ENCODE measurements at regions not wholly inside any gene's neighbourhood (a gene's known extent, or its start where the extent isn't known, plus 50 kb on each side); places are given as distances from the start of the nearest gene placed in this dataset.

DNA sequence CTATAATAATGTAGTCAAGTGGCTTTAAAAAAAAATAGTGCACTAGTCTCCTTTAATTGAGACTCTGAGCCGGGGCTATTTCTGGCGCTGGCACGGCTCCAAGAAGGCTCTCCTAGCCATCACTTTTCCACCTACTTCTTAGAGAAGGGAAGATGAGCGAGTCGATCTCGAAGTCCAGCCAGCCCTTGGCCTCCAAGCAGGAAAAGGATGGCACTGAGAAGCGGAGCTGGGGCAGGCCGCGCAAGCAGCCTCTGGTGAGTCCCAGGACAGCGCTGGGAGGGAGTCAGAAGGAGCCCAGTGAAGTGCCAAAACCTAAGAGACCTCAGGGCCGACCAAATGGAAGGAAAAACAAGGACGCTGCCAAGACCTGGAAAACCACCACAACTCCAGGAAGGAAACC lies 531.9 kb downstream of the MAGEB5 start:
- no peaks in the 10 kb centered on the region for H3K27me3 Mint-ChIP-seq (ENCODE audit: low read depth)
- TF ChIP-seq, protein P1, sequence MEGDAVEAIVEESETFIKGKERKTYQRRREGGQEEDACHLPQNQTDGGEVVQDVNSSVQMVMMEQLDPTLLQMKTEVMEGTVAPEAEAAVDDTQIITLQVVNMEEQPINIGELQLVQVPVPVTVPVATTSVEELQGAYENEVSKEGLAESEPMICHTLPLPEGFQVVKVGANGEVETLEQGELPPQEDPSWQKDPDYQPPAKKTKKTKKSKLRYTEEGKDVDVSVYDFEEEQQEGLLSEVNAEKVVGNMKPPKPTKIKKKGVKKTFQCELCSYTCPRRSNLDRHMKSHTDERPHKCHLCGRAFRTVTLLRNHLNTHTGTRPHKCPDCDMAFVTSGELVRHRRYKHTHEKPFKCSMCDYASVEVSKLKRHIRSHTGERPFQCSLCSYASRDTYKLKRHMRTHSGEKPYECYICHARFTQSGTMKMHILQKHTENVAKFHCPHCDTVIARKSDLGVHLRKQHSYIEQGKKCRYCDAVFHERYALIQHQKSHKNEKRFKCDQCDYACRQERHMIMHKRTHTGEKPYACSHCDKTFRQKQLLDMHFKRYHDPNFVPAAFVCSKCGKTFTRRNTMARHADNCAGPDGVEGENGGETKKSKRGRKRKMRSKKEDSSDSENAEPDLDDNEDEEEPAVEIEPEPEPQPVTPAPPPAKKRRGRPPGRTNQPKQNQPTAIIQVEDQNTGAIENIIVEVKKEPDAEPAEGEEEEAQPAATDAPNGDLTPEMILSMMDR (IDR thresholded peaks at IDR 0.05; ENCODE audit: unreplicated experiment), result no peak
- H3K27ac Mint-ChIP-seq, result no peak overlapping the region
- H3K4me3 Mint-ChIP-seq, result no peak overlapping the region
- H3K4me1 Mint-ChIP-seq, result no peaks in the 10 kb centered on the region
- H3K9me3 Mint-ChIP-seq, result peaks cover 29% of the 10 kb centered on the region
- H3K36me3 Mint-ChIP-seq, result no peaks in the 10 kb centered on the region
- no peak for DNase-seq (ENCODE audit: low spot score in 2 of 2, unreplicated experiment in 2 of 2)

GRCh38 chrX:26722666-26723428 lies 506.9 kb downstream of the MAGEB5 start:
- Mint-ChIP-seq H3K27ac (no peak overlapping the region), H3K4me1 (no peaks in the 10 kb centered on the region), H3K36me3 (no peaks in the 10 kb centered on the region), H3K27me3 (ENCODE audit: low read depth) (no peaks in the 10 kb centered on the region), H3K9me3 (peaks cover 26% of the 10 kb centered on the region), H3K4me3 (no peak overlapping the region)
- no peak for DNase-seq (ENCODE audit: low spot score in 2 of 2, unreplicated experiment in 2 of 2)
- TF ChIP-seq, protein P1 (IDR thresholded peaks at IDR 0.05; ENCODE audit: unreplicated experiment), result no peak

DNA sequence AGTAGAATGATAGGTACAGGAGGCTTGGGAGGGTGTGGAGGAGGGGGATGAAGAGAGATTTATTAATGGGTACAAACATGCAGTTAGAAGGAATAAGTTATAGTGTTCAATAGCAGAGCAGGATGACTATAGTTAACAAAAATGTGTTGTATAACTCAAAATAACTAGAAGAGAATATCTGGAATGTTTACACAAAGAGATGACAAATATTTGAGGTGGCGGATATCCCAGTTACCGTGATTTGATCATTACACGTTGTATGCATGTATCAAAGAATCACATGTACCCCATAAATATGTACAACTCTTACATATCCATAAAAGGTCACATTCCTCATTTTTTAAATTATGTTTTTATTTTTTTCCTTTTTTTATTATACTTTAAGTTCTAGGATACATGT lies 456.6 kb downstream of the MAGEB5 start:
- Mint-ChIP-seq H3K4me1 (no peaks in the 10 kb centered on the region), H3K9me3 (peaks cover 43% of the 10 kb centered on the region), H3K27me3 (ENCODE audit: low read depth) (no peaks in the 10 kb centered on the region), H3K36me3 (no peaks in the 10 kb centered on the region), H3K4me3 (no peak overlapping the region), H3K27ac (no peak overlapping the region)
- TF ChIP-seq, protein P1 (IDR thresholded peaks at IDR 0.05; ENCODE audit: unreplicated experiment), result no peak
- DNase-seq (ENCODE audit: low spot score in 2 of 2, unreplicated experiment in 2 of 2), result no peak

DNA sequence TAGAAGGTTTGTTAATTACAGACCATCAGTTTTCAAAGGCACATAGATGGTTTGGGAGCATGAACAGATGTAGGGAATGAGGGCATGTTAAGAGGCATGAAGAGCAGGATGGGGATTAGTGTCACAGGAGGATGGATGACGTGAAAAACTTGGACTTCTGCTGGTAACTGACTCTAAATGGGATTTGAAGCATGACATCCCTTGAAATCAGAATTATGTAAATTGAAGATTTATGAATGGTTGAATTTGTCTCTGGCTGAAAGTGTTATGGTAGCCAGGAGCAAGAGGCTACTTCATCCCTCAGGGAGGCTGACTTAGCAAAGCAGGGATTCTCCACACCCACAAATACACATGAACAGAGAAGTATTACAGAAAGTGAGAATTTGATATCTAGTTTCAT lies 454.6 kb downstream of the MAGEB5 start:
- no peaks in the 10 kb centered on the region for H3K27me3 Mint-ChIP-seq (ENCODE audit: low read depth)
- no peaks in the 10 kb centered on the region for H3K4me1 Mint-ChIP-seq
- no peak for DNase-seq (ENCODE audit: low spot score in 2 of 2, unreplicated experiment in 2 of 2)
- TF ChIP-seq, protein P1 (IDR thresholded peaks at IDR 0.05; ENCODE audit: unreplicated experiment), result no peak
- no peak overlapping the region for H3K27ac Mint-ChIP-seq
- peaks cover 45% of the 10 kb centered on the region for H3K9me3 Mint-ChIP-seq
- no peak overlapping the region for H3K4me3 Mint-ChIP-seq
- no peaks in the 10 kb centered on the region for H3K36me3 Mint-ChIP-seq

GRCh38 chrX:26664919-26665318 lies 448.9 kb downstream of the MAGEB5 start:
- H3K27me3 Mint-ChIP-seq (ENCODE audit: low read depth), result no peaks in the 10 kb centered on the region
- no peak for DNase-seq (ENCODE audit: low spot score in 2 of 2, unreplicated experiment in 2 of 2)
- no peak overlapping the region for H3K4me3 Mint-ChIP-seq
- H3K9me3 Mint-ChIP-seq, result peaks cover 36% of the 10 kb centered on the region
- H3K27ac Mint-ChIP-seq, result no peak overlapping the region
- TF ChIP-seq, protein P1 (IDR thresholded peaks at IDR 0.05; ENCODE audit: unreplicated experiment), result peak; percentile 68
- no peaks in the 10 kb centered on the region for H3K4me1 Mint-ChIP-seq
- H3K36me3 Mint-ChIP-seq, result no peaks in the 10 kb centered on the region
